Omental fat pad (tissue), 3 donors: ENCODE measurements at regions not wholly inside any gene's neighbourhood (a gene's known extent, or its start where the extent isn't known, plus 50 kb on each side); places are given as distances from the start of the nearest gene placed in this dataset.

ENCODE experiments used
- ATAC-seq: fragments of 150-250 bp; one replicate; pipeline ENCODE4 v1.9.1; 2016; ENCODE audit warnings: mild to moderate bottlenecking, moderate library complexity; ENCODE audit not compliant: low FRiP score
- DNase-seq: peaks from one replicate; pipeline ENCODE4 v3.0.0-alpha.2; 2019; ENCODE audit warnings: low spot score
- CTCF ChIP-seq, 3 donors: fragments of 450-650 bp; IDR thresholded peaks; one replicate each; pipeline ENCODE4 v1.5.1; 2016 to 2017; ENCODE audit warnings: antibody characterized with exemption in 3 of 3, mild to moderate bottlenecking in 3 of 3, moderate library complexity in 2 of 3

- DNase-seq: no peak
- ATAC-seq: no peak
- no peak for TF ChIP-seq CTCF (IDR thresholded peaks at IDR 0.05)
These were observed 239.9 kb upstream of the SMARCA2 start for GRCh38 chr9:1775230-1775629.

- DNase-seq (no peak), ATAC-seq (no peak)
- TF ChIP-seq CTCF (IDR thresholded peaks at IDR 0.05): no peak
These were observed 238.5 kb upstream of the SMARCA2 start for GRCh38 chr9:1776668-1777067.

GRCh38 chr9:1791191-1791590 lies 224.0 kb upstream of the SMARCA2 start:
- TF ChIP-seq CTCF (IDR thresholded peaks at IDR 0.05): no peak
- no peak for DNase-seq
- no peak for ATAC-seq

DNA sequence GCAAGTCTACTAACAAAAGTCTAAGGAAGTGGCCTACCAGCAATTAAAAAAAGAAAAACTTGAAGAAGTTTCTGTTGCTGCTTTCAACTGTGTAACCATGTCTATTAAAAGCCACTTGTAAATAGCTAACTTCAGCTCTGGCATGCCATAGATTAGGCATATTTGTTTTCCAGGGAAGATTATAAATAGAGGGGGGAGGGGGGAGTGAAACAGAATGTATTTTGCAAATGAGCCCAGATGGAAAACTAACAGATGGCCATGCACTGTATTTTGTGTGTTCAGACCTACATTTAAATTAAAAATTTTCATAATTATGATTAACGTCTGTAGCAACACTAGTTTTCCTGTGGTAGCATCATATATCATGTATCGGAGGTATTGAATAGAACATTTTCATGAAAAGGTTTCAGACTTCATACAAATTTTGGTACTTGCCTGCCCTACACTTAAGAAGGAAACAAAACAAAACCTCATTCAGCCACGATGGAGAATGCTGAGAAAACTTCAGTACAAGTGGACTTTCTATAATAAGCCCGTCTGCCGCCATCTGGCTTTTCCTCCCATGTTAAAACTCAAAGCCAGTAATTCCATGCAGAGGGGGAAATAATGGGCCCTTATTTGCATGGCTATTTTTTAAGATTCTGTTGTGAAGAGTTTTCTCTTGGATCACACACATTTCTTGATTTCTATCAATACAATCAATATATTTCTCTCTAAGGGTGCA lies 220.4 kb upstream of the SMARCA2 start:
- ATAC-seq: no peak
- DNase-seq: no peak

DNA sequence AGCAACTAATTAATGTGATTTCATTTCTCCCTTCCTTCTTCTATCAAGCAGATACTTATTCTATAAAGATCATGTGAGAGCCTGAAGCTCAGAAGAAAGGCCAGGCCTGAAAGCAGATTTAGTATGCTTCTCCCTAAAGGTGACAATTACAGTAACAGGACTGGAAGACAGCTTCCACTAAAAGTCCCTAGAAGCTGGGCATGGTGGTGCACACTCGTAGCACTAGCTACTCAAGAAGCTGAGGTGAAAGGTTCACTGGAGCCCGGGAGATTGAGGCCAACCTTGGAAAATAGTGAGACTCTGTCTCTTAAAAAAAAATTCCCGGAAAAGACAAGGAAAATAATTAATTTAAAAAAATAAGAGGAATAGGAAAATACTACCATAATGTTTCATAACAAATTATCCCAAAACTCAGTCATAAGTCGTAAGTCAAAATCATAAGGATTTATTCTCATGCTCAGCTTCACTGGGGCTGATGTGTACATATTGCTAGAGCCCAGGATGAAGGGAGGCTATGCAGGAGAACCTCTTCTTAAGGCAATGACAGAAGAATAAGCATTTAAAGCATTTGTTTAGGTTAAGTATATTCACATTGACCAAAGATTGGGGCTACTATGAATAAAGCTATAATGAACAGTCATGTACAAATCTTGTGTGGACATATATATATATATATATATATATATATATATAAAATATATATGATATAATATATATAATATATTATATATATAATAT lies 210.8 kb upstream of the SMARCA2 start:
- no peak for ATAC-seq
- TF ChIP-seq CTCF (IDR thresholded peaks at IDR 0.05): no peak
- no peak for DNase-seq

More for the DNA sequence above, 220.4 kb upstream of the SMARCA2 start:
- TF ChIP-seq CTCF (IDR thresholded peaks at IDR 0.05): no peak

GRCh38 chr9:1829719-1830118 lies 185.4 kb upstream of the SMARCA2 start:
- no peak for TF ChIP-seq CTCF (IDR thresholded peaks at IDR 0.05)
- DNase-seq (no peak), ATAC-seq (no peak)

DNA sequence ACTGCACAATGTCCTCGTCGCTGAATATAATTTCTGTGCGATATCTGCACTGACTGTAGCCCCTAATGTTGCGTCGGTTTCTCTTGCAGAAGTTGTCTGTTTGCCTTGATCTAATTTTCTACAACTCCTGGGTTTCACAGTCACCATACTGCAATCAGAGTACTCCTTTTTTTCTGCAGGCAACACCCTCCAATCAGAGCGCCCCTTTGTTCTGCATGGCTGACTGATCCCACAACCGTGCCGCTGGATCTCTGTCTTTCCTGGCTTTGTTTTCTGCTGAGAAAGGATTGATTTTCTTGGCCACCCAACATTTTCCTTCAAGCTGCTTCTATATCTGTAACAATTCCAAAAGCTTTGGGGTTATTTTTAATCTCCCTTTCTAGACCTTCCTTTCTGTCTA lies 182.2 kb upstream of the SMARCA2 start:
- ATAC-seq: no peak
- no peak for TF ChIP-seq CTCF (IDR thresholded peaks at IDR 0.05)
- no peak for DNase-seq
